ENCODE measurements at regions not wholly inside any gene's neighbourhood (a gene's known extent, or its start where the extent isn't known, plus 50 kb on each side); places are given as distances from the start of the nearest gene placed in this dataset.

DNA sequence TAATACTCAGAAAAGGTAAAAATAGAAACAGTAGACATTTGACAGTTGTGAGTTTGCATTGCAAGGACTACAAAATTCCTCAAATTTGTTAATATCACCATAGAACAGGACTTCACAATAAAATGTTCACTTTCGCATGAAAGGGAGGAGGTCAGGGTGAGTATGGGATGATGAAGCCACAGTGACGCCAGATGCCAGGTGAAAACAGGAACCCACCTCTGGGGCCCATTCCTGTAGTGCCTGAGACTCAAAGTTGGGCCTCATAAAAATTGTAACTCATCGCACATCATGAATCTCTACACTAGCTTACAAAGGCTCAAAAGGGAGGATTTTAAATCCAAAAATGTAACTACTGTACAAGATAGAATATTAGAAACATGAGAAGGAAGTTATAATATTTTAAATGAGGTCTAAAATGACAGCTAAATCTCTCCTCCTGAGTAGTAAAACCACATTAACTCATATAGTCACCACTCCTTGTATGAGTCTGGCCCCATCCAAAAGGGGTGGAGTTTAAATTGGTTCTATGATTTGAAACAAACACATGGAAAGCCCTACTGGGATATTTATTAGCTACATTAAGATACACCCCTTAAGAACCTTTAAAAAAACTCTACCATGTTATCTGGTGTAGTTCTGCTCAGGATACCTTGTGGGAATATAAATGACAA, 93.7 kb downstream of the ETS2 start:
- TF ChIP-seq, protein P1, sequence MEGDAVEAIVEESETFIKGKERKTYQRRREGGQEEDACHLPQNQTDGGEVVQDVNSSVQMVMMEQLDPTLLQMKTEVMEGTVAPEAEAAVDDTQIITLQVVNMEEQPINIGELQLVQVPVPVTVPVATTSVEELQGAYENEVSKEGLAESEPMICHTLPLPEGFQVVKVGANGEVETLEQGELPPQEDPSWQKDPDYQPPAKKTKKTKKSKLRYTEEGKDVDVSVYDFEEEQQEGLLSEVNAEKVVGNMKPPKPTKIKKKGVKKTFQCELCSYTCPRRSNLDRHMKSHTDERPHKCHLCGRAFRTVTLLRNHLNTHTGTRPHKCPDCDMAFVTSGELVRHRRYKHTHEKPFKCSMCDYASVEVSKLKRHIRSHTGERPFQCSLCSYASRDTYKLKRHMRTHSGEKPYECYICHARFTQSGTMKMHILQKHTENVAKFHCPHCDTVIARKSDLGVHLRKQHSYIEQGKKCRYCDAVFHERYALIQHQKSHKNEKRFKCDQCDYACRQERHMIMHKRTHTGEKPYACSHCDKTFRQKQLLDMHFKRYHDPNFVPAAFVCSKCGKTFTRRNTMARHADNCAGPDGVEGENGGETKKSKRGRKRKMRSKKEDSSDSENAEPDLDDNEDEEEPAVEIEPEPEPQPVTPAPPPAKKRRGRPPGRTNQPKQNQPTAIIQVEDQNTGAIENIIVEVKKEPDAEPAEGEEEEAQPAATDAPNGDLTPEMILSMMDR (conservative IDR thresholded peaks at IDR 0.05; ENCODE audit: low read depth in 2 of 2), result no peak
- TF ChIP-seq POLR2AphosphoS5 (IDR thresholded peaks at IDR 0.05; ENCODE audit: low read depth) (no peak), EZH2 (IDR thresholded peaks at IDR 0.05; ENCODE audit: low read depth, unreplicated experiment) (no peak), CREB1 (CRISPR knock-in tag; IDR thresholded peaks at IDR 0.05; ENCODE audit: low read depth) (no peak), REST (IDR thresholded peaks at IDR 0.05; ENCODE audit: unreplicated experiment) (no peak)
- TF ChIP-seq, protein P2, sequence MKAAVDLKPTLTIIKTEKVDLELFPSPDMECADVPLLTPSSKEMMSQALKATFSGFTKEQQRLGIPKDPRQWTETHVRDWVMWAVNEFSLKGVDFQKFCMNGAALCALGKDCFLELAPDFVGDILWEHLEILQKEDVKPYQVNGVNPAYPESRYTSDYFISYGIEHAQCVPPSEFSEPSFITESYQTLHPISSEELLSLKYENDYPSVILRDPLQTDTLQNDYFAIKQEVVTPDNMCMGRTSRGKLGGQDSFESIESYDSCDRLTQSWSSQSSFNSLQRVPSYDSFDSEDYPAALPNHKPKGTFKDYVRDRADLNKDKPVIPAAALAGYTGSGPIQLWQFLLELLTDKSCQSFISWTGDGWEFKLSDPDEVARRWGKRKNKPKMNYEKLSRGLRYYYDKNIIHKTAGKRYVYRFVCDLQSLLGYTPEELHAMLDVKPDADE (IDR thresholded peaks at IDR 0.05), result no peak
